Spleen (tissue), 7 donors: ENCODE measurements at regions not wholly inside any gene's neighbourhood (a gene's known extent, or its start where the extent isn't known, plus 50 kb on each side); places are given as distances from the start of the nearest gene placed in this dataset.

Source experiments
- microRNA-seq, 3 donors: library from miRNA; unstranded; fragments of <30 nt; microRNA quantifications; one replicate each; pipeline versions ENCODE4 to v1.1.0, GENCODE V29; 2019 to 2020
- small RNA-seq, 4 donors: library from RNA; depleted of rRNA; stranded (forward); fragments of <200 nt; gene quantifications; one replicate each; pipeline ENCODE3, GENCODE V24; 2016
- donor health status: DM: no; HTN: no; CAD: no; lungs with moderate emphysema.
- donor health status: DM: no; HTN: no; CAD: no.
- donor health status: DM: yes; HTN: yes; CAD: no.

Small RNA genes in the stretch of these regions (microRNA-seq; reads per million reads assigned to microRNA genes)
- gene MIR3156-3, result 0 reads per million in 3 donors

Small RNA genes in the stretch of these regions (small RNA-seq; reads per million reads assigned to genes)
- 0 reads per million in 4 donors for gene MIR3156-3
